Neural progenitor cell (in vitro differentiated cells): ENCODE measurements at regions not wholly inside any gene's neighbourhood (a gene's known extent, or its start where the extent isn't known, plus 50 kb on each side); places are given as distances from the start of the nearest gene placed in this dataset.
A peak's percentile ranks its signal among the peaks of the same experiment; 100 is the strongest.

ENCODE experiments used
- DNase-seq: peaks from one replicate; pipeline ENCODE4 v3.0.0-alpha.2; 2016; ENCODE audit warnings: low spot score
- H2AFZ ChIP-seq: fragments of 200-600 bp; sonication (generic); replicated peaks from 2 replicates; pipeline ENCODE4 v1.6.1; 2016; ENCODE audit warnings: antibody characterized with exemption
- H3F3A ChIP-seq: fragments of 200-600 bp; sonication (generic); 2 replicates; pipeline ENCODE4 v1.6.1; 2016; ENCODE audit warnings: antibody characterized with exemption, low read depth
- H3K27ac ChIP-seq: fragments of 200-600 bp; sonication (generic); 2 replicates; pipeline ENCODE4 v1.5.1; 2016; ENCODE audit warnings: mild to moderate bottlenecking
- H3K27me3 ChIP-seq: fragments of 200-600 bp; sonication (generic); 2 replicates; pipeline ENCODE4 v1.6.1; 2016; ENCODE audit warnings: mild to moderate bottlenecking, moderate library complexity
- H3K36me3 ChIP-seq: fragments of 200-600 bp; sonication (generic); 2 replicates; pipeline ENCODE4 v1.5.1; 2016
- H3K4me1 ChIP-seq: fragments of 200-600 bp; sonication (generic); 2 replicates; pipeline ENCODE4 v1.6.1; 2016; ENCODE audit warnings: mixed run types
- H3K4me2 ChIP-seq: fragments of 200-600 bp; sonication (generic); 2 replicates; pipeline ENCODE4 v1.6.1; 2016
- H3K4me3 ChIP-seq: fragments of 200-600 bp; sonication (generic); 2 replicates; pipeline ENCODE4 v1.5.1; 2016
- H3K79me2 ChIP-seq: fragments of 200-600 bp; sonication (generic); 2 replicates; pipeline ENCODE4 v1.6.1; 2016; ENCODE audit warnings: low read depth
- H3K9ac ChIP-seq: fragments of 200-600 bp; sonication (generic); 2 replicates; pipeline ENCODE4 v1.6.1; 2016
- H3K9me3 ChIP-seq: fragments of 200-600 bp; sonication (generic); 2 replicates; pipeline ENCODE4 v1.5.1; 2016; ENCODE audit warnings: low read depth
- H4K20me1 ChIP-seq: fragments of 200-600 bp; sonication (generic); 2 replicates; pipeline ENCODE4 v1.6.1; 2016; ENCODE audit warnings: low read depth
- H3K27ac Mint-ChIP-seq: 3 replicates; pipeline ENCODE4 v1.8.0; 2021; ENCODE audit warnings: mixed read lengths
- H3K27me3 Mint-ChIP-seq: 2 replicates; pipeline ENCODE4 v1.8.0; 2022; ENCODE audit warnings: low read depth, mild to moderate bottlenecking, inconsistent platforms, moderate library complexity, mixed read lengths; ENCODE audit not compliant: insufficient read depth
- H3K36me3 Mint-ChIP-seq: 3 replicates; pipeline ENCODE4 v1.8.0; 2021; ENCODE audit warnings: mixed read lengths
- H3K4me1 Mint-ChIP-seq: 3 replicates; pipeline ENCODE4 v1.8.0; 2021; ENCODE audit warnings: mixed read lengths
- H3K4me3 Mint-ChIP-seq: 3 replicates; pipeline ENCODE4 v1.8.0; 2021; ENCODE audit warnings: mild to moderate bottlenecking, moderate library complexity, mixed read lengths
- H3K9me3 Mint-ChIP-seq: 3 replicates; pipeline ENCODE4 v1.8.0; 2020; ENCODE audit warnings: mixed read lengths
- EZH2 ChIP-seq: fragments of 200-600 bp; sonication (generic); IDR thresholded peaks from 2 replicates; pipeline ENCODE4 v1.6.1; 2017; ENCODE audit warnings: antibody characterized with exemption, mild to moderate bottlenecking, moderate library complexity
- EZH2phosphoT487 ChIP-seq: fragments of 200-600 bp; sonication (generic); IDR thresholded peaks from 2 replicates; pipeline ENCODE4 v1.6.1; 2017; ENCODE audit warnings: antibody characterized with exemption
- TF ChIP-seq, protein P1 (sequence below): fragments of 200-600 bp; sonication (generic); IDR thresholded peaks from 2 replicates; pipeline ENCODE4 v1.5.1; 2017; ENCODE audit warnings: antibody characterized with exemption, mild to moderate bottlenecking

GRCh38 chr5:91490316-91490715, 107.2 kb upstream of the ARRDC3 start:
- Histone ChIP-seq H3K27me3 (no peaks in the 10 kb centered on the region), H3K36me3 (no peaks in the 10 kb centered on the region), H3K4me1 (peaks cover 39% of the 10 kb centered on the region), H3K79me2 (no peaks in the 10 kb centered on the region), H3K4me2 (no peak overlapping the region), H3K9ac (no peak overlapping the region), H3F3A (peaks cover 19% of the 10 kb centered on the region), H4K20me1 (no peaks in the 10 kb centered on the region), H3K9me3 (no peaks in the 10 kb centered on the region), H3K27ac (no peak overlapping the region), H3K4me3 (no peak overlapping the region), H2AFZ (no peak overlapping the region)
- Mint-ChIP-seq H3K27me3 (no peaks in the 10 kb centered on the region), H3K27ac (no peak overlapping the region), H3K4me1 (peaks cover 18% of the 10 kb centered on the region), H3K4me3 (no peak overlapping the region), H3K36me3 (peaks cover 2% of the 10 kb centered on the region), H3K9me3 (peaks cover 10% of the 10 kb centered on the region)
- no peak for DNase-seq
- TF ChIP-seq EZH2: no peak
- no peak for TF ChIP-seq EZH2phosphoT487
- TF ChIP-seq, protein P1, sequence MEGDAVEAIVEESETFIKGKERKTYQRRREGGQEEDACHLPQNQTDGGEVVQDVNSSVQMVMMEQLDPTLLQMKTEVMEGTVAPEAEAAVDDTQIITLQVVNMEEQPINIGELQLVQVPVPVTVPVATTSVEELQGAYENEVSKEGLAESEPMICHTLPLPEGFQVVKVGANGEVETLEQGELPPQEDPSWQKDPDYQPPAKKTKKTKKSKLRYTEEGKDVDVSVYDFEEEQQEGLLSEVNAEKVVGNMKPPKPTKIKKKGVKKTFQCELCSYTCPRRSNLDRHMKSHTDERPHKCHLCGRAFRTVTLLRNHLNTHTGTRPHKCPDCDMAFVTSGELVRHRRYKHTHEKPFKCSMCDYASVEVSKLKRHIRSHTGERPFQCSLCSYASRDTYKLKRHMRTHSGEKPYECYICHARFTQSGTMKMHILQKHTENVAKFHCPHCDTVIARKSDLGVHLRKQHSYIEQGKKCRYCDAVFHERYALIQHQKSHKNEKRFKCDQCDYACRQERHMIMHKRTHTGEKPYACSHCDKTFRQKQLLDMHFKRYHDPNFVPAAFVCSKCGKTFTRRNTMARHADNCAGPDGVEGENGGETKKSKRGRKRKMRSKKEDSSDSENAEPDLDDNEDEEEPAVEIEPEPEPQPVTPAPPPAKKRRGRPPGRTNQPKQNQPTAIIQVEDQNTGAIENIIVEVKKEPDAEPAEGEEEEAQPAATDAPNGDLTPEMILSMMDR: no peak

- peaks cover 15% of the 10 kb centered on the region for H3F3A ChIP-seq
- no peaks in the 10 kb centered on the region for H4K20me1 ChIP-seq
- H3K4me2 ChIP-seq: peak overlapping the region; percentile 57
- Mint-ChIP-seq H3K27me3 (no peaks in the 10 kb centered on the region), H3K4me3 (no peak overlapping the region), H3K36me3 (peaks cover 2% of the 10 kb centered on the region), H3K27ac (no peak overlapping the region), H3K9me3 (peaks cover 10% of the 10 kb centered on the region), H3K4me1 (peaks cover 15% of the 10 kb centered on the region)
- H3K27ac ChIP-seq: peak overlapping the region; percentile 78
- no peaks in the 10 kb centered on the region for H3K27me3 ChIP-seq
- H3K79me2 ChIP-seq: no peaks in the 10 kb centered on the region
- peak; percentile 87 for DNase-seq
- TF ChIP-seq EZH2: no peak
- TF ChIP-seq, protein P1: no peak
- peak; percentile 72 for TF ChIP-seq EZH2phosphoT487
- peaks cover 27% of the 10 kb centered on the region for H3K4me1 ChIP-seq
- no peaks in the 10 kb centered on the region for H3K9me3 ChIP-seq
- H2AFZ ChIP-seq: no peak overlapping the region
- peak overlapping the region; percentile 23 for H3K4me3 ChIP-seq
- H3K9ac ChIP-seq: no peak overlapping the region
- H3K36me3 ChIP-seq: no peaks in the 10 kb centered on the region
Observed at GRCh38 chr5:91487420-91487819, 104.3 kb upstream of the ARRDC3 start.

DNA sequence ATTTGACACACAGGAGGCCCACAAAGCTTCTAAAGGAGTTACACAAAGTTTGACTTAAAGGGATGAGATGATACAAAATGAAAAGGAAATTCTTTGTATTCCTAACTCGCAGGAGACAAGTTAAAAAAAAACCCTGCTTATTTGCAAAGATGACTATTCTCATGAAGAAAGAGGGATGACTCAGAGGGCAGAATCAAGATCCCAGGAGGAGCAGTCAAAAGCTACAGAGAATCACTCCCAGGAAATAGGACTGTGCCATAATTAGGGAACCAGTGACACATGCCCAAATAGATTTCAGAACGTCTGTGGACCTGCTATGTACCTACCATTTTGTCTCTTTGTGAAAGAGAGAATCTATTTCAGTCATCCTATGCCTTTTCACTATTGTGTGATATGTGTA, 103.5 kb upstream of the ARRDC3 start:
- no peaks in the 10 kb centered on the region for H3K79me2 ChIP-seq
- H3K27me3 Mint-ChIP-seq: no peaks in the 10 kb centered on the region
- H3K4me2 ChIP-seq: peak overlapping the region; percentile 57
- no peak overlapping the region for H3K4me3 ChIP-seq
- peaks cover 27% of the 10 kb centered on the region for H3K4me1 ChIP-seq
- peak overlapping the region; percentile 78 for H3K27ac ChIP-seq
- TF ChIP-seq EZH2 (no peak), EZH2phosphoT487 (no peak)
- TF ChIP-seq, protein P1: no peak
- H3K9me3 ChIP-seq: no peaks in the 10 kb centered on the region
- peaks cover 15% of the 10 kb centered on the region for H3F3A ChIP-seq
- H3K4me1 Mint-ChIP-seq: peaks cover 15% of the 10 kb centered on the region
- H3K36me3 ChIP-seq: no peaks in the 10 kb centered on the region
- no peak overlapping the region for H3K9ac ChIP-seq
- no peaks in the 10 kb centered on the region for H4K20me1 ChIP-seq
- no peak overlapping the region for H3K27ac Mint-ChIP-seq
- no peaks in the 10 kb centered on the region for H3K27me3 ChIP-seq
- no peak for DNase-seq
- H3K4me3 Mint-ChIP-seq: no peak overlapping the region
- H3K36me3 Mint-ChIP-seq: peaks cover 2% of the 10 kb centered on the region
- H3K9me3 Mint-ChIP-seq: peaks cover 10% of the 10 kb centered on the region
- H2AFZ ChIP-seq: no peak overlapping the region
